Psoas muscle (tissue), 7 donors: ENCODE measurements at regions not wholly inside any gene's neighbourhood (a gene's known extent, or its start where the extent isn't known, plus 50 kb on each side); places are given as distances from the start of the nearest gene placed in this dataset.

Source experiments
- ATAC-seq, 4 donors: fragments of 200-7000 bp; cut with Tn5 transposase; one replicate each; pipeline ENCODE4 v1.9.1; 2020; ENCODE audit warnings: moderate library complexity in 3 of 4, mild to moderate bottlenecking in 2 of 4
- DNase-seq, 2 donors: peaks; one replicate each; pipeline ENCODE4 v3.0.0-alpha.2; 2020
- H3K27ac ChIP-seq: fragments of 200-600 bp; one replicate; pipeline ENCODE4 v1.8.0; 2022
- H3K27me3 ChIP-seq, 3 donors: fragments of 200-600 bp in 1 of 3; one replicate each; pipeline versions ENCODE4 v1.6.1 to v1.8.0; 2013 to 2022; ENCODE audit warnings: low read length in 2 of 3, mild to moderate bottlenecking in 2 of 3, moderate library complexity in 1 of 3; ENCODE audit not compliant: insufficient read depth in 3 of 3
- H3K36me3 ChIP-seq, 2 donors: fragments of 200-600 bp in 1 of 2; one replicate each; pipeline versions ENCODE4 v1.6.1 to v1.8.0; 2013 to 2022; ENCODE audit warnings: low read depth in 1 of 2, mild to moderate bottlenecking in 1 of 2, moderate library complexity in 1 of 2; ENCODE audit not compliant: insufficient read depth in 1 of 2
- H3K4me1 ChIP-seq: fragments of 200-600 bp; one replicate; pipeline ENCODE4 v1.8.0; 2022
- H3K4me3 ChIP-seq: fragments of 200-600 bp; one replicate; pipeline ENCODE4 v1.8.0; 2022; ENCODE audit warnings: mild to moderate bottlenecking
- H3K9me3 ChIP-seq: fragments of 200-600 bp; one replicate; pipeline ENCODE4 v1.8.0; 2022
- WGBS, 3 donors: extraction: QIAGEN DNeasy Blood & Tissue Kit; methylation state at CpG; one replicate each; pipeline versions ENCODE4 v1.1.6 to v1.1.7; 2013; 5-methylcytosine and 5-hydroxymethylcytosine counted together
- intact Hi-C, 2 donors: fragments of 100-400 bp; cut with DNase I; formaldehyde crosslinking; loops; one replicate each; pipeline versions ENCODE4 v1.11.0 to v1.14.2; 2022
- TF ChIP-seq, protein P1 (sequence below): fragments of 200-600 bp; IDR thresholded peaks from one replicate; pipeline ENCODE4 v1.8.0; 2022; ENCODE audit warnings: antibody characterized with exemption
- donor health status: healthy with polysubstance abuse.
- donor health status: DM: no; HTN: no; CAD: no; lungs with moderate emphysema.
- donor health status: Bipolar disorder and iron deficiency.
- donor health status: healthy.
- donor health status: DM: yes; HTN: yes; CAD: no.
- donor health status: DM: no; HTN: no; CAD: no.
- donor health status: DM: yes; HTN: yes; CAD: no.

DNA sequence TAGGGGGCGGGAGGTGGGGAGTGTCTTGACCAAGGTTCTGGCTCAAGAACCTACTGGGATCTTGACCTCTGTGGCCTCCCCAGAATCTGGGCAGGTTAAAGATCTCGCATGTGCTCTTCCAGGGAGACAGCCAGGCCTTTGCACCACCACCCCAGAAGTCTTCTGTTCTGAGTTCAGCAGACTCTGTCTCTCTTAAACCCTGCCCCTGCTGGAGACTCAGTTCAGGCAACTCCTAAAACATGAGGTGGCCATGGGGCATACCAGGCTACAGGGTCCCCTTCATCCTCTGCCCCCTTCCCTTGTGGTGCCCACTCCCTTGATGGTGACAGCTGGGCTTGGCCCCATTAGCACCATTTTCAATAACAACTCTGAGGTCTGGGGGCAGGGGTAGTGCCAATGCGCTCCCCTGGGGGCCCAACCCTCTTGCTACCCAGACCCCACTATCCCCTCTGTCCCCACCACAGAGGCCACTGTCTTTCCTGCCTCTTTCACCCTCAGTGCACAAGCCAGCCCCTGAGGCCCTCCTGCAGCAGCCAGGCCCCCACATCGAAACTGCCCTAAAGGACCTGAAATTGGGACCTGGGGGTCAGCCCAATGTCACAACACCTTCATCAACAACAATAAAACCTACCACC, 132.7 kb upstream of the RUNX3 start:
- intact Hi-C loops = no loop called here
- TF ChIP-seq, protein P1, sequence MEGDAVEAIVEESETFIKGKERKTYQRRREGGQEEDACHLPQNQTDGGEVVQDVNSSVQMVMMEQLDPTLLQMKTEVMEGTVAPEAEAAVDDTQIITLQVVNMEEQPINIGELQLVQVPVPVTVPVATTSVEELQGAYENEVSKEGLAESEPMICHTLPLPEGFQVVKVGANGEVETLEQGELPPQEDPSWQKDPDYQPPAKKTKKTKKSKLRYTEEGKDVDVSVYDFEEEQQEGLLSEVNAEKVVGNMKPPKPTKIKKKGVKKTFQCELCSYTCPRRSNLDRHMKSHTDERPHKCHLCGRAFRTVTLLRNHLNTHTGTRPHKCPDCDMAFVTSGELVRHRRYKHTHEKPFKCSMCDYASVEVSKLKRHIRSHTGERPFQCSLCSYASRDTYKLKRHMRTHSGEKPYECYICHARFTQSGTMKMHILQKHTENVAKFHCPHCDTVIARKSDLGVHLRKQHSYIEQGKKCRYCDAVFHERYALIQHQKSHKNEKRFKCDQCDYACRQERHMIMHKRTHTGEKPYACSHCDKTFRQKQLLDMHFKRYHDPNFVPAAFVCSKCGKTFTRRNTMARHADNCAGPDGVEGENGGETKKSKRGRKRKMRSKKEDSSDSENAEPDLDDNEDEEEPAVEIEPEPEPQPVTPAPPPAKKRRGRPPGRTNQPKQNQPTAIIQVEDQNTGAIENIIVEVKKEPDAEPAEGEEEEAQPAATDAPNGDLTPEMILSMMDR = no peak
- WGBS, 3 donors = 90 to 96% (median 92%) methylated on average over 4 of the region's 4 CpGs

DNA sequence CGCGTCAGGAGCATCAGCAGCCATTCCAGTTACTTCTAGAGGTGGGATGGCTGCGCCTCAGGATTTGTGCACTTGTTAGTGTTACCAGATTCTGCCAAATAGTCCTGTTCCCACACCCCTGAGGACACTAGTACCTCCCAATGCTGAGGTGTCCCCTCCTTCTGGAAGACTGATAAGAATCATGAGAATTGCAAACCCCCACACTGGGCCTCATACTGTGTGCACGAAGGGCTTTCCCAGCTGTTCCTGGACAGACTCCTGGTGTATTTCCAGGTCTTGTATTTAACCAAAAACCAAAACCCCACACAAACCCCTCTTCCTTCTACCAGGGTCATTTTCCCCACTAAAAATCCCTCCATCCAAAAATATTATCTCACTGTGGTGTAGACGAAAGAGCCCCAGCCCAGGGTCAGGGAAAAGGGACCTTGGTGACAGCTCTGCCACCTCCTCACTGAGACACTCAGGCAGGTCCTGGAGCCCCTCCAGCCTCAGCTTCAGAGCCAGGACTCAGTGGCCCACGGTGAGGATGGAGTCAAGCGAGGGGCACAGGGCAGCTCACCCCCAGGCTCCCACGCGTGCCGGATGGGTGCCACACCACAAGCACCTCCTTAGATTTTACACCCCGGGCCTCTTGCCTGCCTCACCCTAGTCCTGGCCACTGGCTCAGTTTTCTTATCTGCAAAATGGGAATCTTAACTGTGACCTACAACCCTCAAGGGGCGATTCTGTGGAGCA, 131.4 kb upstream of the RUNX3 start:
- Histone ChIP-seq H3K27me3 (no peaks in the 10 kb centered on the region), H3K27ac (no peak overlapping the region), H3K9me3 (no peaks in the 10 kb centered on the region), H3K4me1 (no peaks in the 10 kb centered on the region), H3K36me3 (no peaks in the 10 kb centered on the region), H3K4me3 (no peak overlapping the region)
- intact Hi-C loops = no loop called here
- no peak for ATAC-seq
- no peak for DNase-seq
- TF ChIP-seq, protein P1 = no peak
- 83 to 85% (median 84%) methylated on average over 12 of the region's 12 CpGs for WGBS, 3 donors

More for the DNA sequence above, 132.7 kb upstream of the RUNX3 start:
- H3K4me3 ChIP-seq = no peak overlapping the region
- H3K4me1 ChIP-seq = no peaks in the 10 kb centered on the region
- H3K27me3 ChIP-seq = no peaks in the 10 kb centered on the region
- no peak for ATAC-seq
- H3K9me3 ChIP-seq = no peaks in the 10 kb centered on the region
- DNase-seq = no peak
- H3K36me3 ChIP-seq = no peaks in the 10 kb centered on the region
- H3K27ac ChIP-seq = no peak overlapping the region

DNA sequence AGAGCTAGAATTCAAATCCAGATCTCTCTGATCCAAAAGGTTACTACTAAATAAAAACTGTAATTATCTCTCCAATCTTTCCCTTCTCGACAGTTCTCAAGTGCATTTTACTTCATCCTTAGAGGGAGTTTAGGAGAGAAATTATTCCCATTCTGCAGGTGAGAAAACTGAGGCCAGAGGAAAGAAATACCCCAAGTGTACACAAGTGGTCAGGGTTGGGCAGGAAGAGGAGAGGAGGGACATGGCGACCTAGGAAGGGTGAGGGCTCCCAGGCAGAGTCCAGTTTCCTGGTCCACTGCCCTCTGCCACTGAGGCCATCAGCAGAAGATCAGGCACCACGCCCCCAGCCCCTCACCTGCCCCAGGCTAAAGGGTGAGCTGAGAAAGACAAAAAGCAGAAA, 127.1 kb upstream of the RUNX3 start:
- Histone ChIP-seq H3K4me3 (no peak overlapping the region), H3K9me3 (no peaks in the 10 kb centered on the region), H3K27me3 (peaks cover 0 to 2% (median 0%) of the 10 kb centered on the region in 3 donors), H3K36me3 (no peaks in the 10 kb centered on the region), H3K4me1 (no peaks in the 10 kb centered on the region), H3K27ac (no peak overlapping the region)
- WGBS, 3 donors = 77 to 87% (median 80%) methylated on average over 3 of the region's 3 CpGs
- ATAC-seq (no peak), DNase-seq (no peak)
- intact Hi-C loops = no loop called here
- TF ChIP-seq, protein P1 = no peak

DNA sequence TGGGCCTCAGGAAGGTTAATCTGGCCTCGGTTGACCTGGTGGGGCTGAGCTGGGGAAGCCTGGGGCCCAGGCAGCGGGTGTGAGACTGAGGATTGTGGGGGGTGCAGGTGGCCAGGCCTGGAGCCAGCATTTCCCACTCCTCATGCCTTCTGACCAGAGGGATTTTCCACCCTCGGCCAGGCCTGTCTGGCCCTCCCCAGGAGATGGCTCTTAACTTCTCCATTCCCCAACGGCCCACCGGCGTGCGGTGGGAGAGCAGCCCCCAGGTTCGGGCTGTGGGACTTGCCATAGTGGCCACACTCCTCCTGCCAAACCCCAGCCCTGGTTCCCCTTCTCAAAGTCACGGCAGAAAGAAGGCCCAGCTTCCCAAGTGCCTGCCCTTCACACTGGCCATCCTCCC, 126.5 kb upstream of the RUNX3 start:
- 85 to 89% (median 86%) methylated on average over 5 to 9 of the region's 9 CpGs for WGBS, 3 donors
- no peak for ATAC-seq
- intact Hi-C loops = no loop called here
- H3K4me1 ChIP-seq = no peaks in the 10 kb centered on the region
- H3K4me3 ChIP-seq = no peak overlapping the region
- H3K36me3 ChIP-seq = no peaks in the 10 kb centered on the region
- no peaks in the 10 kb centered on the region for H3K9me3 ChIP-seq
- no peak overlapping the region for H3K27ac ChIP-seq
- DNase-seq = no peak
- TF ChIP-seq, protein P1 = no peak
- H3K27me3 ChIP-seq = peaks cover 0 to 2% (median 0%) of the 10 kb centered on the region in 3 donors
